Thyroid gland (tissue), 4 donors: ENCODE measurements at regions not wholly inside any gene's neighbourhood (a gene's known extent, or its start where the extent isn't known, plus 50 kb on each side); places are given as distances from the start of the nearest gene placed in this dataset.

Source experiments
- DNase-seq, 2 donors: peaks; one replicate each; pipeline ENCODE4 v3.0.0-alpha.2; 2019
- H3K27ac ChIP-seq, 3 donors: fragments of 200-600 bp; sonication (generic); 1 replicate in 2 of 3; 2 replicates in 1 of 3; pipeline ENCODE4 v1.5.1; 2016 to 2019; ENCODE audit warnings: mild to moderate bottlenecking in 1 of 3, moderate library complexity in 1 of 3
- H3K27me3 ChIP-seq: fragments of 200-600 bp; sonication (generic); one replicate; pipeline ENCODE4 v1.5.1; 2019
- H3K36me3 ChIP-seq, 2 donors: fragments of 200-600 bp; sonication (generic); one replicate each; pipeline ENCODE4 v1.5.1; 2016 to 2019
- H3K4me1 ChIP-seq, 2 donors: fragments of 200-600 bp; sonication (generic); one replicate each; pipeline ENCODE4 v1.5.1; 2017 to 2019
- H3K4me3 ChIP-seq, 3 donors: fragments of 200-600 bp; sonication (generic); replicated peaks in 1 of 3; 1 replicate in 2 of 3; 2 replicates in 1 of 3; pipeline ENCODE4 v1.5.1; 2016; ENCODE audit warnings: mild to moderate bottlenecking in 1 of 3
- H3K9me3 ChIP-seq: fragments of 200-600 bp; sonication (generic); one replicate; pipeline ENCODE4 v1.5.1; 2017
- CTCF ChIP-seq, 6 experiments: fragments of 200-600 bp in 3 of 6; fragments of 450-650 bp in 3 of 6; sonication (generic) in 3 of 6; IDR thresholded peaks; one replicate each; pipeline ENCODE4 v1.5.1; 2016 to 2019; ENCODE audit warnings: antibody characterized with exemption in 6 of 6, mild to moderate bottlenecking in 2 of 6, inconsistent platforms in 1 of 6, moderate library complexity in 1 of 6
- POLR2A ChIP-seq, 2 donors: fragments of 450-650 bp; IDR thresholded peaks; one replicate each; pipeline ENCODE4 v1.6.1; 2017; ENCODE audit warnings: antibody characterized with exemption in 2 of 2, mild to moderate bottlenecking in 2 of 2, moderate library complexity in 1 of 2
- whole genome bisulfite sequencing, 2 donors: methylation state at CpG; one replicate each; pipeline ENCODE4 v1.1.5; 2017; 5-methylcytosine and 5-hydroxymethylcytosine counted together
- intact Hi-C: fragments of 100-400 bp; cut with DNase I; formaldehyde crosslinking; loops from one replicate; pipeline ENCODE4 v1.15.1; 2023

GRCh38 chr11:130531061-130531460, 82.6 kb downstream of the ADAMTS15 start:
- Histone ChIP-seq H3K27ac (peak overlapping the region; percentile 92 to 96 (median 96)), H3K27me3 (no peaks in the 10 kb centered on the region), H3K4me1 (peaks cover 61 to 80% of the 10 kb centered on the region in 2 donors), H3K36me3 (no peaks in the 10 kb centered on the region), H3K4me3 (no peak overlapping the region), H3K9me3 (no peaks in the 10 kb centered on the region)
- 29 to 44% methylated on average over 2 of the region's 2 CpGs for WGBS, 2 donors
- peak; percentile 93 for DNase-seq
- TF ChIP-seq CTCF (IDR thresholded peaks at IDR 0.05) = peak in 4 of 6 experiments; percentile 26 to 53 (median 34)
- no peak for TF ChIP-seq POLR2A (IDR thresholded peaks at IDR 0.05)
- intact Hi-C loops = loop anchor here (10.0 kb wide), 1 partner anchor 76 kb away; no protein-coding TSS in a partner anchor

- no peaks in the 10 kb centered on the region for H3K36me3 ChIP-seq
- WGBS, 2 donors = 60 to 63% methylated on average over 12 of the region's 12 CpGs
- peak; percentile 25 to 31 for DNase-seq
- H3K27ac ChIP-seq = peak overlapping the region; percentile 92 to 96 (median 96)
- peaks cover 51 to 78% of the 10 kb centered on the region in 2 donors for H3K4me1 ChIP-seq
- H3K4me3 ChIP-seq = no peak overlapping the region
- intact Hi-C loops = loop anchor here (10.0 kb wide), 1 partner anchor 78 kb away; no protein-coding TSS in a partner anchor
- H3K9me3 ChIP-seq = no peaks in the 10 kb centered on the region
- no peak for TF ChIP-seq POLR2A (IDR thresholded peaks at IDR 0.05)
- no peak for TF ChIP-seq CTCF (IDR thresholded peaks at IDR 0.05)
- H3K27me3 ChIP-seq = no peaks in the 10 kb centered on the region
Observed at GRCh38 chr11:130533113-130533798, 84.8 kb downstream of the ADAMTS15 start.

GRCh38 chr11:130533871-130534270, 85.4 kb downstream of the ADAMTS15 start:
- Histone ChIP-seq H3K27ac (peak overlapping the region in 2 of 3 donors; percentile 96), H3K4me1 (peaks cover 46 to 71% of the 10 kb centered on the region in 2 donors), H3K36me3 (no peaks in the 10 kb centered on the region), H3K9me3 (no peaks in the 10 kb centered on the region), H3K4me3 (no peak overlapping the region), H3K27me3 (no peaks in the 10 kb centered on the region)
- 84 to 88% methylated on average over 5 of the region's 5 CpGs for WGBS, 2 donors
- no peak for TF ChIP-seq POLR2A (IDR thresholded peaks at IDR 0.05)
- no peak for TF ChIP-seq CTCF (IDR thresholded peaks at IDR 0.05)
- intact Hi-C loops = loop anchor here (10.0 kb wide), 1 partner anchor 79 kb away; no protein-coding TSS in a partner anchor
- DNase-seq = no peak

- 71 to 80% methylated on average over 10 of the region's 10 CpGs for WGBS, 2 donors
- intact Hi-C loops = loop anchor here (10.0 kb wide), 1 partner anchor 80 kb away; no protein-coding TSS in a partner anchor
- peaks cover 39 to 65% of the 10 kb centered on the region in 2 donors for H3K4me1 ChIP-seq
Observed at GRCh38 chr11:130534551-130534950, 86.1 kb downstream of the ADAMTS15 start.

More at GRCh38 chr11:130534551-130534950, 86.1 kb downstream of the ADAMTS15 start:
- Histone ChIP-seq H3K27ac (peak overlapping the region in 2 of 3 donors; percentile 7 to 96), H3K4me3 (no peak overlapping the region), H3K9me3 (no peaks in the 10 kb centered on the region), H3K36me3 (no peaks in the 10 kb centered on the region), H3K27me3 (no peaks in the 10 kb centered on the region)
- DNase-seq = peak in 1 of 2 donors; percentile 52
- peak in 1 of 2 donors; percentile 28 for TF ChIP-seq POLR2A (IDR thresholded peaks at IDR 0.05)
- no peak for TF ChIP-seq CTCF (IDR thresholded peaks at IDR 0.05)
